ENCODE measurements at regions not wholly inside any gene's neighbourhood (a gene's known extent, or its start where the extent isn't known, plus 50 kb on each side); places are given as distances from the start of the nearest gene placed in this dataset.

GRCh38 chr3:159818997-159819500, 169.6 kb upstream of the IL12A start:
- no peak for TF ChIP-seq CTCF (IDR thresholded peaks at IDR 0.05; ENCODE audit: borderline replicate concordance, insufficient read depth, low read depth, low read length)
- no peak overlapping the region for H3K4me3 ChIP-seq (ENCODE audit: low read depth, low read length)

GRCh38 chr3:159819676-159820075, 169.0 kb upstream of the IL12A start:
- no peak overlapping the region for H3K4me3 ChIP-seq (ENCODE audit: low read depth, low read length)
- no peak for TF ChIP-seq CTCF (IDR thresholded peaks at IDR 0.05; ENCODE audit: borderline replicate concordance, insufficient read depth, low read depth, low read length)

- no peak overlapping the region for H3K4me3 ChIP-seq (ENCODE audit: low read depth, low read length)
- no peak for TF ChIP-seq CTCF (IDR thresholded peaks at IDR 0.05; ENCODE audit: borderline replicate concordance, insufficient read depth, low read depth, low read length)
Observed at GRCh38 chr3:159821110-159821509, 167.5 kb upstream of the IL12A start.

- H3K4me3 ChIP-seq (ENCODE audit: low read depth, low read length): no peak overlapping the region
- no peak for TF ChIP-seq CTCF (IDR thresholded peaks at IDR 0.05; ENCODE audit: borderline replicate concordance, insufficient read depth, low read depth, low read length)
Observed at GRCh38 chr3:159821736-159822135, 166.9 kb upstream of the IL12A start.

- TF ChIP-seq CTCF (IDR thresholded peaks at IDR 0.05; ENCODE audit: borderline replicate concordance, insufficient read depth, low read depth, low read length): no peak
- H3K4me3 ChIP-seq (ENCODE audit: low read depth, low read length): no peak overlapping the region
Observed at GRCh38 chr3:159823780-159824179, 164.9 kb upstream of the IL12A start.

GRCh38 chr3:159824333-159824732, 164.3 kb upstream of the IL12A start:
- TF ChIP-seq CTCF (IDR thresholded peaks at IDR 0.05; ENCODE audit: borderline replicate concordance, insufficient read depth, low read depth, low read length): no peak
- H3K4me3 ChIP-seq (ENCODE audit: low read depth, low read length): no peak overlapping the region

GRCh38 chr3:159825216-159825854, 163.3 kb upstream of the IL12A start:
- H3K4me3 ChIP-seq (ENCODE audit: low read depth, low read length): no peak overlapping the region
- TF ChIP-seq CTCF (IDR thresholded peaks at IDR 0.05; ENCODE audit: borderline replicate concordance, insufficient read depth, low read depth, low read length): no peak
